Midbrain (tissue), 1 donor: ENCODE measurements at regions not wholly inside any gene's neighbourhood (a gene's known extent, or its start where the extent isn't known, plus 50 kb on each side); places are given as distances from the start of the nearest gene placed in this dataset.

Experiments
- DNase-seq: peaks from one replicate; lab custom pipeline; 2025; lab: John Stamatoyannopoulos, UW

DNA sequence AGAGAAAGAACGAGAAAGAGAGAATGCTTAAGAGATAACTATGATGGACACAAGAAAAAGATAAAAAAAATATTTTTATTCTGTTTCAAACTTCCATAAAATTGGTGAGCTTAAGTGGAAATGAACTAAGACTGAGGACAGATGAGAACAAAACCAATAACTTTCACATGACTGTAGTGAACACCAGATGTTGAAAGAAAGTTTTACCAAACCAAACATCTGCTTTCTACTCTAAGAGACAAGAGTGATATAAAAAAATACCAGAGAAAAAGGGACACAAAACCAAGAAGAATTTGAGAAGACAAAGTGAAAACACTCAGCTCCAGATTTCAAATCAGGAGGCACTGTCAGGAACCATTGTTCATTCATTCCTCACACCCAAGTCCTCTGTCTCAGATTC lies 147.9 kb downstream of the IMPG2 start:
- DNase-seq, result no peak

- no peak for DNase-seq
These were observed 148.6 kb downstream of the IMPG2 start for GRCh38 chr3:101171681-101172191.

- no peak for DNase-seq
These were observed 149.4 kb downstream of the IMPG2 start for GRCh38 chr3:101170806-101171558.

GRCh38 chr3:101170062-101170771 lies 150.2 kb downstream of the IMPG2 start:
- no peak for DNase-seq

DNA sequence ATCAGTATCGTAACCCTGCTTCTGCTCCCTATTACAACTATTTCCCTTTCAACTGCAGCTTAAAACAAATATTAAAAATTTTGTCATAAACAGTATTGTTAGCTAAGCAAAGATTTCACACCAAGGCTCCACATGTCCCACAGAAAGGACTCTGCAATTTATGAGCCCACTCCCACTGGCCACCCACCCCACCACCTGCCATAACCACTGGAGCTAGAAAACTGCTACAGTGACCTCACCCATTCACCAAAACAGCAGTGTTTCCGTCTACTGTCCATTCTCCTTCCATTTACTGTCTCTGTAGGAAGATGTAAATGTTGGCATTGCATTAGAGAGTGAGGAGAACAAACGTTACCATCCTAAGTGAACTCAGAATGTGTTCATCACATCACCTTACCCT lies 150.9 kb downstream of the IMPG2 start:
- no peak for DNase-seq

DNA sequence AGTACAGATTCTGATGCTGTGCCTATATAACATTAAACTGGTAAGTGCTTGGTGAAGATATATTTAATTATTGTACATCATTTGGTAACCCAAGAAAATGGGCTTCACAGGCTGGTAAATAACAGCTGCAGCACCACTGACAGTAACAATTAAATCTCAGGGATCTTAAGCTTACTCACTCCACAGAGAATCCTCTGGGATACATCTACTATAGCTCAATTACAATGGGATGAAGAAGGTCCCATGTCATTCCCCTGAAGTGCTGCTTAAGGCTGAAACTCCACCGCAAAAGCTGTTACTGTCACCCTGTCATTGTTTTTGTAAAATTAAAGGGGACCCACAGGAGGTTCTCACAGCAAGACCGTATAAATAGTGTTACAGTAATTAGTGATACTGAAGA lies 153.0 kb downstream of the IMPG2 start:
- DNase-seq, result no peak

GRCh38 chr3:101166150-101166549 lies 154.2 kb downstream of the IMPG2 start:
- no peak for DNase-seq

GRCh38 chr3:101163554-101163953 lies 156.8 kb downstream of the IMPG2 start:
- no peak for DNase-seq

GRCh38 chr3:101159478-101159877 lies 160.9 kb downstream of the IMPG2 start:
- no peak for DNase-seq

DNA sequence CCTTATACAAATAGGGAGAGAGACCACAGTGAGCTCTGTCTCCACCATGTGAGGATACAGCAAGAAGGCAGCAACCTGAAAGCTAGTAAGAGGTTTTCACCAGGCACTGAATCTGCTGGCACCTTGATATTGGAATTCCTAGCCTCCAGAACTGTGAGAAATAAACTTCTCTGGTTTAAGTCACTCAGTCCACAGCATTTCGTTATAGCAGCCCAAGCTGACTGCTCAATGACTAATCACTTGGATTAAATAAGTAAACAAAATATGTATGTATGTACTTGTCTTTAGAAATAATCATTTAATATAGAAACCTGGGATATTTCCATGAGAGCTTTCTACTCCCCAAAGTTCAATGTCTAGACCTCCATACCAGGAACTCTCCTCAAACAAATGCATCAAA lies 162.0 kb downstream of the IMPG2 start:
- DNase-seq, result no peak

GRCh38 chr3:101156787-101157345 lies 163.5 kb downstream of the IMPG2 start:
- DNase-seq, result no peak

DNA sequence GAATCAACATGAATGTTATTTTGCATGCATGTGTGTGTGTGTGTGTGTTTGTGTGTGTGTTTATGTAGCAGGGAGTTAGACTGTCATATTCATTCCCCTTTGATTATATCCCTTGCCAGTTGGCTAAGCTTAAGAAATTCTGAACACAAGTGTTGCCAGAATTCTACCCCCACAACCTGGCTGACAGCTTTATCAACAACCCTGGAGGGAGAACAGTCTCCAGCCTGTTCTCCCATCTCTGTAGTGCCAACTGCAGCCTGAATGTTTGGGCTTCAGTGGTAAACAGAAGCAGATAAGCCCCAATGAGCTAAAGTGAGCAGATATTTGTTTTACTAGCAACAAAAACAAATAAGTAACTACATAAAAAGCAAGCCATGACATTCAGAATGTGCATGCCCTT lies 162.6 kb upstream of the ABI3BP start:
- DNase-seq, result no peak

- DNase-seq, result no peak
These were observed 161.2 kb upstream of the ABI3BP start for GRCh38 chr3:101154401-101154800.

DNA sequence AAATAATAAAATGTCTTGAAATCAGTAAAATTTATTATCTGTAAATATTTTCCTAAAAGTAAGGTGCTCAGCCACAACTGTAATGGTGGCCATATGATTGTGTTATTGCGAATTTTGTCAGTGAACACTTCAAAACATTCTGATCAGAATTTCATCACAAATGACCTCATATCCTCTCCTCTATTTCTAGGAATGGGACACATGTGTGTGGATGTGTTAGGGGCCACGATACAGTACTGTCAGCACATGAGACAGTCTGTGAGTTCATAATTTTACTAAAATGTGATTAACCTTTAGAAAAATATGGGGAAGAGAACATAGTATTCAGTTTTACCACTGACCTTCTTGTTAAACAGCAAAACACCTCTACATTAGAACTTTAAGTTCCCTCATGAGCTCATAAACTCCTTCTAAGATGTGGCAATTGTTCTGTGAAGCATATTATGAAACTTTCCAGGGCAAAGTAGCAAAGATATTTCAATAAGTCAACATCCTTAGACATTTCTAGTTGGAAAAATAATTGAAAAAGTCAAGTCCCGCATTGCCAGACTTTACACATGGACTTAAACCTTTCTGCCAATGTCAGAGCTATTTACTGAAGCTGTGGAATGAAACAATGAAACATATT lies 158.2 kb upstream of the ABI3BP start:
- no peak for DNase-seq

- DNase-seq, result no peak
These were observed 157.3 kb upstream of the ABI3BP start for GRCh38 chr3:101150504-101150903.

- DNase-seq, result no peak
These were observed 156.5 kb upstream of the ABI3BP start for GRCh38 chr3:101149707-101150106.

DNA sequence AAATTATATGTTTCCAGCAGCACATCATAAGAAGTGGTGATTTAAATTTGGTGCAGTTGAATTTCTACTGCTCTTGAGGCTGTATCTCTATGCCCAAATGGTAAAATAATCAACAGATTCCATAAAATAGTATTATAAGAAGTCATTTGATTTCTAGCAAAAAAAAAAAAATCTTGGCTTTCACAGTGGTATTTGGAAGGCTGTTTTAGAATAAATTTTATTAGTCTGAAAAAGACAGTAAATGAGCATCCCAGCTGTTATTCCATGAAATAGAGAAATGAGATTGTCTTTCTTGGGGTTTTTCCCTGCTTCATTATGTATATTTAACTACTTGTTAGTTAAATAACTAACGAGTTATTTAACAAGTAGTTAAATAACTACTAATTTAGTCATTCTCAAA lies 156.0 kb upstream of the ABI3BP start:
- no peak for DNase-seq

- DNase-seq, result no peak
These were observed 154.8 kb upstream of the ABI3BP start for GRCh38 chr3:101148001-101148400.

GRCh38 chr3:101146946-101147345 lies 153.7 kb upstream of the ABI3BP start:
- no peak for DNase-seq

- no peak for DNase-seq
These were observed 150.9 kb upstream of the ABI3BP start for GRCh38 chr3:101144105-101144504.

DNA sequence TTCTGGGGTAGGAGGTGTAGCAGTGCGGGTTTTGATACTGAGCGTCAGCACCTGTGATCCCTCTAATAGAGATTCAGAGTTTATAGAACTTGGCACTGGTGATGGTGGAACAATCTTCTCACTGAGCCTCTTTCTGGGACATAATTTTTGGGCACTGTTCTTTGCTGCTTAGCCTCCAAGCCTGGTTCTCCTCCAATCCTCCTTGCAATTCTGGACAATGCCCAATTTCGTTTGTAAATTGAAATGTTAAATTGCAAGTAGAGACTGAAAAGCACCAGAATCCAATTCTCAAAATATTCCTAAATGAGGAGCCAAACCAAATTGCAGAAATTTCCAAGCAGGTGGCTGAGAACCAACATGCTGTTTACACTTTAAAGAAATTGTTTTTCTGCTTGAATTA lies 149.8 kb upstream of the ABI3BP start:
- peak; percentile 44 for DNase-seq

DNA sequence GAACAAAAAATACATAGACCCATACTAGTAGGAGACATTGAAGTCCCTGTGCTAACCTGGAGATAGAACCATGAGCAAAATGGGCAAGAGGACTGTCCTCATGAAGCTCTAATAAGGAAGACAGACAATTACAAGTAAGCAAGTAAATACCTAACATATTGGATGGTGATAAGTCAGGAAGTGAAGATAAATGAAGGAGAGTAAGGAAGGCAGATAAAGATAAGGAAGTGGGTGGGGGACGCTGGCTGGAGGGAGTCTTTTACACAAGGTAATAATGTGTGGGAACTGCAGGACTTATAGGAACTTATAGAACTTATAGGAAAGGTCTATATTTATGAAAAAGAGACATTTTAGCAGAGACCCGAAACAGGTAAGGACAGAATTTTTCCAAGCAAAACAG lies 148.9 kb upstream of the ABI3BP start:
- DNase-seq, result no peak

DNA sequence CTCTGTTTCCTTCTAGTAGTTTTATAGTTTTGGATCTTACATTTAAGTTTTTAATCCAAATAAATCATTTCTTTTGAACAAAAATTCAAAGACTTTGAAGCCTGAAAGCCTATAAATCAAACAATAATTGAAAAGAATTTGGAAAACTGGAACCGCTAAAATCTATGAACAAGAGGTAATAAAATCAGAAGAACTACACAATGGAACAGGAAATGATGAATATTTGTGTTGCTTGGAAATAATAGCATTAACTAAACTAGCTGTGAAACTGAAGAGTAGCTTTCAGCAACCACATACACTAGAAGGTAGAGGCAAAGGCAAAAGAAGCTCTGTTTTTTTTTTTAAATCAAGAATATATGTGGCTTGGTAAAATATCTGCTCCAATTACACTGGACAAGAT lies 147.9 kb upstream of the ABI3BP start:
- DNase-seq, result no peak
